KMS-11 (cell line): ENCODE measurements at regions not wholly inside any gene's neighbourhood (a gene's known extent, or its start where the extent isn't known, plus 50 kb on each side); places are given as distances from the start of the nearest gene placed in this dataset.

ENCODE experiments used
- H2AFZ ChIP-seq: fragments of 200-600 bp; sonication (generic); 2 replicates; pipeline ENCODE4 v1.6.1; 2016; ENCODE audit warnings: antibody characterized with exemption, mixed run types, low read depth
- H3K27ac ChIP-seq: fragments of 200-600 bp; sonication (generic); 2 replicates; pipeline ENCODE4 v1.6.1; 2016; ENCODE audit warnings: mild to moderate bottlenecking, mixed run types
- H3K27me3 ChIP-seq: fragments of 200-600 bp; sonication (generic); 2 replicates; pipeline ENCODE4 v1.6.1; 2017; ENCODE audit warnings: mild to moderate bottlenecking, low read depth, mixed run types, moderate library complexity; ENCODE audit not compliant: insufficient read depth
- H3K36me3 ChIP-seq: fragments of 200-600 bp; sonication (generic); 2 replicates; pipeline ENCODE4 v1.6.1; 2017; ENCODE audit warnings: mild to moderate bottlenecking, mixed run types; ENCODE audit not compliant: insufficient read depth
- H3K4me1 ChIP-seq: fragments of 200-600 bp; sonication (generic); 2 replicates; pipeline ENCODE4 v1.6.1; 2016; ENCODE audit warnings: mild to moderate bottlenecking, low read depth, mixed run types; ENCODE audit not compliant: poor library complexity, severe bottlenecking
- H3K4me2 ChIP-seq: fragments of 200-600 bp; sonication (generic); 2 replicates; pipeline ENCODE4 v1.7.0; 2016; ENCODE audit warnings: mild to moderate bottlenecking, mixed run types
- H3K4me3 ChIP-seq: fragments of 200-600 bp; sonication (generic); IDR thresholded peaks from 2 replicates; pipeline ENCODE4 v1.6.1; 2017; ENCODE audit warnings: low read depth, low read length, mixed read lengths; ENCODE audit not compliant: insufficient read depth
- H3K79me2 ChIP-seq: fragments of 200-600 bp; sonication (generic); 2 replicates; pipeline ENCODE4 v1.6.1; 2016; ENCODE audit warnings: low read depth, mixed run types; ENCODE audit not compliant: insufficient read depth
- H3K9ac ChIP-seq: fragments of 200-600 bp; sonication (generic); 2 replicates; pipeline ENCODE4 v1.6.1; 2016; ENCODE audit warnings: mild to moderate bottlenecking, mixed run types
- H4K20me1 ChIP-seq: fragments of 200-600 bp; sonication (generic); 2 replicates; pipeline ENCODE4 v1.6.1; 2016; ENCODE audit warnings: mild to moderate bottlenecking, mixed run types; ENCODE audit not compliant: insufficient read depth
- TF ChIP-seq, protein P1 (sequence below): fragments of 200-600 bp; sonication (generic); conservative IDR thresholded peaks from 2 replicates; pipeline ENCODE4 v1.6.1; 2017; ENCODE audit warnings: low read depth, mild to moderate bottlenecking, antibody characterized with exemption, low read length, moderate library complexity, mixed read lengths

DNA sequence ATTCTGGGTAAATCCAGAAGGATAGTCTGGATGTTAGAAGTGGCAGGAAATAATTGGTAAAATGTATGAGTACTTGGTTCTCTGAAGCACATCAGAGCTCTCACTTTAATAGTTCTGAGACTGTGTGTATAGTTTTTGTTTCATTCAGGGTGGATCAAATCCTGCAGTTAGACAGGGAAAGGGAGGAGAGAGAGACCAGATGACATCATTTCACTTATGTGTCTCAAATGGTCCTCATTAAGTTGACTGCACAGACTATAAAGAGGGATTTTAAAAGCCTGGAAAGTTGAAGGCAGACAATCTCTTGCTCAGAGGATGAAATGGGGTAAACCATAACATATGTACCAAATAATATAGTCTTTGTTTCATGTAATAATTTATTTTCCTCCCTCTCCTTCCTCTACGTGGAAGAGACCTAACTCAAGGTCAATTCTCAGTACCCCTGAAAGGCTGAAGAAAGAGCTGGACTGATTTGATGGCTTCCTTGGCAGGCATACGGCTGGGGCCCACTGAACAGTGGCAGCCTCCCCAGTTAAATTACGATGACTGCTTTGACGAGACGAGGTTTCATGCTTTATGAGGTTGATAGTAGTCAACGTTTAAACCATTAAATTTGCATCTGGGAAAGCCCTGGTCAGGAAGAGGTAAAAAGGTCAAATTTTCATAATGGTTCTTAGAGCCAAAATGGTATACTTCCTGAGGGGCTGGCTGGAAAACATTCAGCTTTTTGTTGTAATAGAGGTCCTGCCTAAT is 395.1 kb upstream of the RPS23 start:
- TF ChIP-seq, protein P1, sequence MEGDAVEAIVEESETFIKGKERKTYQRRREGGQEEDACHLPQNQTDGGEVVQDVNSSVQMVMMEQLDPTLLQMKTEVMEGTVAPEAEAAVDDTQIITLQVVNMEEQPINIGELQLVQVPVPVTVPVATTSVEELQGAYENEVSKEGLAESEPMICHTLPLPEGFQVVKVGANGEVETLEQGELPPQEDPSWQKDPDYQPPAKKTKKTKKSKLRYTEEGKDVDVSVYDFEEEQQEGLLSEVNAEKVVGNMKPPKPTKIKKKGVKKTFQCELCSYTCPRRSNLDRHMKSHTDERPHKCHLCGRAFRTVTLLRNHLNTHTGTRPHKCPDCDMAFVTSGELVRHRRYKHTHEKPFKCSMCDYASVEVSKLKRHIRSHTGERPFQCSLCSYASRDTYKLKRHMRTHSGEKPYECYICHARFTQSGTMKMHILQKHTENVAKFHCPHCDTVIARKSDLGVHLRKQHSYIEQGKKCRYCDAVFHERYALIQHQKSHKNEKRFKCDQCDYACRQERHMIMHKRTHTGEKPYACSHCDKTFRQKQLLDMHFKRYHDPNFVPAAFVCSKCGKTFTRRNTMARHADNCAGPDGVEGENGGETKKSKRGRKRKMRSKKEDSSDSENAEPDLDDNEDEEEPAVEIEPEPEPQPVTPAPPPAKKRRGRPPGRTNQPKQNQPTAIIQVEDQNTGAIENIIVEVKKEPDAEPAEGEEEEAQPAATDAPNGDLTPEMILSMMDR: no peak
- no peak overlapping the region for H3K27ac ChIP-seq
- H3K9ac ChIP-seq: no peak overlapping the region
- no peaks in the 10 kb centered on the region for H3K27me3 ChIP-seq
- no peak overlapping the region for H3K4me3 ChIP-seq
- no peaks in the 10 kb centered on the region for H3K36me3 ChIP-seq
- H3K4me2 ChIP-seq: no peak overlapping the region
- H2AFZ ChIP-seq: no peak overlapping the region; the same call in 1 of the 2 replicates
- H3K4me1 ChIP-seq: peaks cover 20% of the 10 kb centered on the region
- H4K20me1 ChIP-seq: no peaks in the 10 kb centered on the region
- no peaks in the 10 kb centered on the region for H3K79me2 ChIP-seq

DNA sequence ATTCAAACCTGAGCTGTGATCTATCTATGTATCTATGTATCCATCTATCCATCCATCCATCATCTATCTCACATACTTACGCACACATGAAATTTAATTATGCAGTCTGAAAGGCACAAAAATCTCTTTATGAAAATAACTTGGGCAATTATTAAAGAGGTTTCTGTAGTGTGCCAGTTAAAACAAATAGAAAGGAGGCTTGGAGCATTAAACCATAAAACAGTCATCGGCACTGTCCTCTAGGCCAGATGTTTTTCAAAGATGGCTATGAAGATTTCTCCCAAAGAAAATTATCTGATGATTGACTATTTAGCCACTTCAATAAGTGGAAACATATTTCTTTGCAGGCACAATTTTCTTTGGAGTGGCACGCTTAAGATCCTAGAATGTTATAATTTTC is 392.5 kb upstream of the RPS23 start:
- H3K4me1 ChIP-seq: peaks cover 10% of the 10 kb centered on the region
- no peaks in the 10 kb centered on the region for H4K20me1 ChIP-seq
- H3K36me3 ChIP-seq: no peaks in the 10 kb centered on the region
- H3K27ac ChIP-seq: no peak overlapping the region
- no peak overlapping the region for H2AFZ ChIP-seq
- no peaks in the 10 kb centered on the region for H3K27me3 ChIP-seq
- TF ChIP-seq, protein P1: no peak
- no peak overlapping the region for H3K9ac ChIP-seq
- H3K79me2 ChIP-seq: no peaks in the 10 kb centered on the region
- H3K4me3 ChIP-seq: no peak overlapping the region
- no peak overlapping the region for H3K4me2 ChIP-seq

DNA sequence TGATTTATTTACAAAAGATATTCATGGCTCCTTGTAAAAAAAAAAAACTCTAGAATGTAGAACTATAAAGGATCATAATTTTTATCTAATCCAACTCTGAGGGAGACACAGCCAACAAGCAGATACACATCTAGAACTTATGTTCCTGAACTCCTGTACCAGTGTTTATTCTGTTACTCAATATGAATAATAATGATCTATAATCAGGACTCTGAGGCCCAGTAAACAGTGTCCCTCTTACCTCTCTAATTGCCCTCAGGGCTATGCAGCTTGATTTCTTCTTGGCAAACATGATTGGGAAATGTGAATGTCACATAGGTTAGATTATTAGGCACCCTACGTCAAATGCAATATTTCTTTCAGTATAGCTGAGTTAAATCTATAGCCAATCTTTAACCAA is 391.6 kb upstream of the RPS23 start:
- H3K27ac ChIP-seq: no peak overlapping the region
- no peaks in the 10 kb centered on the region for H3K36me3 ChIP-seq
- no peak overlapping the region for H3K4me3 ChIP-seq
- H3K79me2 ChIP-seq: no peaks in the 10 kb centered on the region
- H2AFZ ChIP-seq: no peak overlapping the region
- peaks cover 10% of the 10 kb centered on the region for H3K4me1 ChIP-seq
- TF ChIP-seq, protein P1: no peak
- no peaks in the 10 kb centered on the region for H4K20me1 ChIP-seq
- no peak overlapping the region for H3K9ac ChIP-seq
- H3K27me3 ChIP-seq: no peaks in the 10 kb centered on the region
- no peak overlapping the region for H3K4me2 ChIP-seq

DNA sequence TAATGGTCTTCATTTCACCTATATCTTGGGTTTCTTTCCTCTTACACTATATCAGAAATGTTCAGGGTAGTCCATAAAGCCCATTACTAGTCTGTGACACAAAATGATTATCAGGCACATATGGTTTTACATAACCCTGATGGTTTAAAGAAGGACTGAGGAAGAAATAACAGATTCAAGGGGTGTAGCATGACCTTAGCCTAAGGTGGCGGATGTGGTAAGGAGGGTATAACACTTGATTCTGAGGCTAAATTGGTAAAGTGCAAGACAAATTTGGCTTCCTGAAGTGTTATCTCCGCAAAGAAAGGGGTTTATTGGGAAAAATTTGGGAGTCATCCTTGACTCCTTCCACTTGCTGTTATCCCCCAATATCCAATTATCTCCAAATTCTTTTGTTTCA is 388.2 kb upstream of the RPS23 start:
- Histone ChIP-seq H3K4me1 (no peaks in the 10 kb centered on the region), H4K20me1 (no peaks in the 10 kb centered on the region), H3K4me2 (no peak overlapping the region), H3K27ac (no peak overlapping the region), H2AFZ (no peak overlapping the region), H3K4me3 (no peak overlapping the region), H3K79me2 (no peaks in the 10 kb centered on the region), H3K36me3 (no peaks in the 10 kb centered on the region), H3K9ac (no peak overlapping the region), H3K27me3 (no peaks in the 10 kb centered on the region)
- TF ChIP-seq, protein P1: no peak
